ENCODE measurements at regions not wholly inside any gene's neighbourhood (a gene's known extent, or its start where the extent isn't known, plus 50 kb on each side); places are given as distances from the start of the nearest gene placed in this dataset.
"Not testable (repeated sequence)": the region's sequence is repeated elsewhere in the genome, so short reads cannot be mapped to it uniquely, and the experiment has no call there.

DNA sequence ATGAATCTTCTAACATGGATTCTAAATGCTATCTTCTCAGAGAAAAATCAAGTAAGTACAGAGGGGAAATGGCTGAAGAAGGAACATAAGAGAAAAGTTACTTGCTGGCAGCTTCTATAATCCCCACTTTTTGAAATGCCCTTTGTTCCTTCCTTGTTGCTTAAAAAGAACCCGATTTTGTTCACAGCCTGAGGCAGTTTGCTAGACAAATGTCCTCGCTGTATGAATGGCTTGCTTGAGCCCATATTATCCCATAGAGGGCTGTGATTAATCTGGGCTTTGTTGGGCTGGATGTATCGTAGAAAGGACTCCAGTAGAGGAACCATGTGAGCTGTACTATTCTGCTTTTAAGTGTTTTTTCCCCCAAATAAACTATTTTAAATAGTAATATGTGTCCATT lies 134.3 kb upstream of the FGF13 start:
- TF ChIP-seq, protein P1, sequence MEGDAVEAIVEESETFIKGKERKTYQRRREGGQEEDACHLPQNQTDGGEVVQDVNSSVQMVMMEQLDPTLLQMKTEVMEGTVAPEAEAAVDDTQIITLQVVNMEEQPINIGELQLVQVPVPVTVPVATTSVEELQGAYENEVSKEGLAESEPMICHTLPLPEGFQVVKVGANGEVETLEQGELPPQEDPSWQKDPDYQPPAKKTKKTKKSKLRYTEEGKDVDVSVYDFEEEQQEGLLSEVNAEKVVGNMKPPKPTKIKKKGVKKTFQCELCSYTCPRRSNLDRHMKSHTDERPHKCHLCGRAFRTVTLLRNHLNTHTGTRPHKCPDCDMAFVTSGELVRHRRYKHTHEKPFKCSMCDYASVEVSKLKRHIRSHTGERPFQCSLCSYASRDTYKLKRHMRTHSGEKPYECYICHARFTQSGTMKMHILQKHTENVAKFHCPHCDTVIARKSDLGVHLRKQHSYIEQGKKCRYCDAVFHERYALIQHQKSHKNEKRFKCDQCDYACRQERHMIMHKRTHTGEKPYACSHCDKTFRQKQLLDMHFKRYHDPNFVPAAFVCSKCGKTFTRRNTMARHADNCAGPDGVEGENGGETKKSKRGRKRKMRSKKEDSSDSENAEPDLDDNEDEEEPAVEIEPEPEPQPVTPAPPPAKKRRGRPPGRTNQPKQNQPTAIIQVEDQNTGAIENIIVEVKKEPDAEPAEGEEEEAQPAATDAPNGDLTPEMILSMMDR (IDR thresholded peaks at IDR 0.05; ENCODE audit: insufficient read depth, low read length), result no peak
- DNase-seq (ENCODE audit: low read depth), result no peak
- no peak overlapping the region for H3K4me3 ChIP-seq (ENCODE audit: low read depth, low read length)

DNA sequence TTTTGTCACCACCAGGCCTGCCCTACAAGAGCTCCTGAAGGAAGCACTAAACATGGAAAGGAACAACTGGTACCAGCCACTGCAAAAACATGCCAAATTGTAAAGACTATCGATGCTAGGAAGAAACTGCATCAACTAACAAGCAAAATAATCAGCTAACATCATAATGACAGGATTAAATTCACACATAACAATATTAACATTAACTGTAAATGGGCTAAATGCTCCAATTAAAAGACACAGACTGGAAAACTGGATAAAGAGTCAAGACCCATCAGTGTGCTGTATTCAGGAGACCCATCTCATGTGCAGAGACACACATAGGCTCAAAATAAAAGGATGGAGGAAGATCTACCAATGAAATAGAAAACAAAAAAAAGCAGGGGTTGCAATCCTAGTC lies 95.9 kb upstream of the FGF13 start:
- DNase-seq (ENCODE audit: low read depth); H3K4me3 ChIP-seq (ENCODE audit: low read depth, low read length): not testable (repeated sequence)

DNA sequence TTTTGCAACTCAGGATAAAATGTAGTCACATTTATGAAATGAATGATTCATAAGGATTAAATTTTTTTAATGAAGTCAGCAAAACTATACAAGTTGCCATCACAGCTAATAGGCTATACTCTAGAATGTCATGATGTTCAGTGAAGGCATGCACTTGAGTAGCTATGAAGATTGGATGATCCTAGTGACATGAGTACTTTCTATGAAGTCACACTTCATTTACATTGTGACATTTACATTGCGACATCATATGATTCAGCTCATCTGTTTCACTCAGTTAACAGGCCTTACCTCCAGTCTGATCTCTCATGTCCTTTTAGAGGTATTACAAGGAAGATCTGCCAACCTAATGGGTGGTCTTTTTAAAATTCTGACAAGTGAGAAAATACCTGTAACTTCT lies 82.7 kb upstream of the FGF13 start:
- no peak for DNase-seq (ENCODE audit: low read depth)
- TF ChIP-seq, protein P1 (IDR thresholded peaks at IDR 0.05; ENCODE audit: insufficient read depth, low read length), result no peak
- H3K4me3 ChIP-seq (ENCODE audit: low read depth, low read length), result no peak overlapping the region

DNA sequence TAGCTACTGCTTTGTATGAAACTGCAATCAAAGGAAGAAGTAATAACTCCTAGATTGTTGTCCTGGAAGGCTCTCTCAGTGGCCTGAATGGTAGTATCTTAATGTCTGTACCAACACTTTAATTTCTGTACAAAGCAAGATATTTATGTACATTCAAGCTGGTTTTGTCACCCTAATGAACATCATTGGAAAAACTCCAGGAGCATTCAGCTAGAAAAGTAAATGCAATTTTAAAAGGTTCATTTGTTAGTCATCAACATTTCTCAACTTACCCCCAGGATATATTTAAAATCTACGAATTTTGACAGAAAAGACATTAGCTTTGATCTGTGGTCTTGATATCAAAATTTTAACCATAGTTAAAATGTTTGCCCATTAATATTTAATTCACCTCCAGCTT lies 80.0 kb upstream of the FGF13 start:
- DNase-seq (ENCODE audit: low read depth), result no peak
- no peak overlapping the region for H3K4me3 ChIP-seq (ENCODE audit: low read depth, low read length)
- TF ChIP-seq, protein P1 (IDR thresholded peaks at IDR 0.05; ENCODE audit: insufficient read depth, low read length), result no peak

DNA sequence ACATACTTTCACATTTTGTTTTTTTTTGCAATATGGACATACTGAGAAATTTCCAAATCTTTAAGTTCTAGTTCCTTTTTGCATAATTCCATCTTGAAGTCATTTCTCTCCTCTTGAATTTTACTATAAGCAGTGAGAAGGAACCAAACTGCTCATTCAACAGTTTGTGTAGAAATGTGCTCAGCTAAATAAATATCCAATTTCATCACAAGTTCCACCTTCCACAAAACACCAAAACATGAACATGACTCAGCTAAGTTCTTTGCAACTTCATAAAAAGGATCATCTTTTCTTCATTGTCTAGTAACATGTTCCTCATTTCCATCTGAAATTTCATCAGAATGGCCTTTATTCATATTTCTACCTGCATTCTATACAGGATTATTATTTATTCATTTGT lies 77.3 kb upstream of the FGF13 start:
- TF ChIP-seq, protein P1 (IDR thresholded peaks at IDR 0.05; ENCODE audit: insufficient read depth, low read length), result no peak
- DNase-seq (ENCODE audit: low read depth), result no peak
- H3K4me3 ChIP-seq (ENCODE audit: low read depth, low read length), result no peak overlapping the region

DNA sequence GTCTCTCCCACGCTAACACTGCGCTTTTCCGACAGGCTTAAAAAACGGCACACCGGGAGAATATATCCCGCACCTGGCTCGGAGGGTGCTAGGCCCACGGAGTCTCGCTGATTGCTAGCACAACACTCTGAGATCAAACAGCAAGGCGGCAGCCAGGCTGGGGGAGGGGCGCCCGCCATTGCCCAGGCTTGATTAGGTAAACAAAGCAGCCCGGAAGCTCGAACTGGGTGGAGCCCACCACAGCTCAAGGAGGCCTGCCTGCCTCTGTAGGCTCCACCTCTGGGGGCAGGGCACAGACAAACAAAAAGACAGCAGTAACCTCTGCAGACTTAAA lies 67.0 kb upstream of the FGF13 start:
- H3K4me3 ChIP-seq (ENCODE audit: low read depth, low read length); DNase-seq (ENCODE audit: low read depth): not testable (repeated sequence)

DNA sequence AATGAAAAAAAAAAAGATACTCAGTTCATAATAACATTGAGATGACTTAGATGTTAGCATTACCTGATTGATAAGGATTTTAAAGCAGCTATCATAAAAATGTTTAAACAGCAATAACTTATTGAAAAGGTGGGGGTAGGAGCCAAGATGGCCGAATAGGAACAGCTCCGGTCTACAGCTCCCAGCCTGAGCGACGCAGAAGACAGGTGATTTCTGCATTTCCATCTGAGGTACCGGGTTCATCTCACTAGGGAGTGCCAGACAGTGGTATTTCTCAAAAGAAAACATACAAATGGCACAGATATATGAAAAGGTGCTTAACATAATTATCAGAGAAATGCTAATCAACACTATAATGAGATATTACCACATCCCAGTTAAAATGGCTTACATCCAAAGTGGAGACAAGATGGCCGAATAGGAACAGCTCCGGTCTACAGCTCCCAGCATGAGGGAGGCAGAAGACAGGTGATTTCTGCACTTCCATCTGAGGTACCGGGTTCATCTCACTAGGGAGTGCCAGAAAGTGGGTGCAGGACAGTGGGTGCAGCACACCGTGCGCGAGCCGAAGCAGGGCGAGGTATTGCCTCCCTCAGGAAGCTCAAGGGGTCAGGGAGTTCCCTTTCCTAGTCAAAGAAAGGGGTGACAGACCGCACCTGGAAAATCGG lies 66.5 kb upstream of the FGF13 start:
- H3K4me3 ChIP-seq (ENCODE audit: low read depth, low read length), result not testable (repeated sequence)

DNA sequence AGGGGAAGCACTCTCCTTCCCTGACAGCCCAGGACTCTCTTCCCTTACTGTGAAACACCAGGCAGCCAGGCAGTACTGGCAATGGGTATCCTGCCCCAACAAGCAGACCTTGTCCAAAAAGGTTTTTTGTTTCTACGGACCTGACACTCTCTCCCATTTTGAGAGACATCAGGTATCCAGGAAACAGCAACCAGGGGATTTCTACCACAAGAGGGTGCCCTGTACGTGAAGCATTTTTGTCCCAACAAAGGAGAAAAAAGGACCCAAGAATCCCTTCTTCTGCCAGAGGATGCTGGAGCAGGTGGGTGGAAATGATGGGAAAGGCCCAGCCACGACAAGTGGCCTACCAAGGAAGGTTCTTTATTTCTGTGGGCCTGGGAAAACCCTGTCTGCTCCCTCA lies 65.7 kb upstream of the FGF13 start:
- TF ChIP-seq, protein P1 (IDR thresholded peaks at IDR 0.05; ENCODE audit: insufficient read depth, low read length), result no peak
- H3K4me3 ChIP-seq (ENCODE audit: low read depth, low read length), result no peak overlapping the region
- DNase-seq (ENCODE audit: low read depth), result no peak

More for the DNA sequence above, 66.5 kb upstream of the FGF13 start:
- not testable (repeated sequence) for DNase-seq (ENCODE audit: low read depth)

Data from fibroblast of the aortic adventitia (primary cell).